Vagina (tissue), 2 donors: ENCODE measurements at regions not wholly inside any gene's neighbourhood (a gene's known extent, or its start where the extent isn't known, plus 50 kb on each side); places are given as distances from the start of the nearest gene placed in this dataset.

Source experiments
- CTCF ChIP-seq, 3 experiments: fragments of 450-650 bp in 2 of 3; fragments of 200-600 bp in 1 of 3; sonication (generic) in 1 of 3; IDR thresholded peaks; one replicate each; pipeline ENCODE4 v1.5.1; 2017 to 2019; ENCODE audit warnings: antibody characterized with exemption in 3 of 3, mild to moderate bottlenecking in 2 of 3, moderate library complexity in 2 of 3
- POLR2AphosphoS5 ChIP-seq, 2 donors: sonication (generic); formaldehyde crosslinking; IDR thresholded peaks; one replicate each; pipeline ENCODE4 v1.9.0; 2017; ENCODE audit warnings: antibody characterized with exemption in 2 of 2, mild to moderate bottlenecking in 2 of 2, low read depth in 1 of 2; ENCODE audit not compliant: insufficient read depth in 1 of 2

GRCh38 chr10:107754814-107755213, 590.3 kb upstream of the SORCS1 start:
- no peak for TF ChIP-seq POLR2AphosphoS5 (IDR thresholded peaks at IDR 0.05; ENCODE audit: insufficient read depth in 1 of 2, low read depth in 1 of 2)
- no peak for TF ChIP-seq CTCF (IDR thresholded peaks at IDR 0.05)
